HCT116 (cell line): ENCODE measurements at regions not wholly inside any gene's neighbourhood (a gene's known extent, or its start where the extent isn't known, plus 50 kb on each side); places are given as distances from the start of the nearest gene placed in this dataset.

ENCODE experiments used
- EGR1 ChIP-seq: IDR thresholded peaks from 2 replicates; pipeline ENCODE4 v1.6.1; 2012; ENCODE audit warnings: low read depth
- EZH2phosphoT487 ChIP-seq: fragments of 200-600 bp; IDR thresholded peaks from 2 replicates; pipeline ENCODE4 v1.6.1; 2018; ENCODE audit warnings: antibody characterized with exemption, borderline replicate concordance
- JUND ChIP-seq: IDR thresholded peaks from 2 replicates; pipeline ENCODE4 v1.6.1; 2012
- POLR2A ChIP-seq: IDR thresholded peaks from 2 replicates; pipeline ENCODE4 v1.7.0; 2011; ENCODE audit warnings: borderline replicate concordance; ENCODE audit not compliant: insufficient read depth, insufficient read length; ENCODE audit errors: extremely low read depth
- POLR2AphosphoS5 ChIP-seq: IDR thresholded peaks from 2 replicates; pipeline ENCODE4 v1.6.1; 2011; ENCODE audit warnings: mild to moderate bottlenecking, low read depth, low read length, moderate library complexity
- TF ChIP-seq, protein P1 (sequence below), 3 experiments: fragments of 200-600 bp in 1 of 3; sonication (generic) in 1 of 3; IDR thresholded peaks in 2 of 3; conservative IDR thresholded peaks in 1 of 3; 2 replicates each; pipeline ENCODE4 v1.5.1; 2012 to 2017; ENCODE audit warnings: low read depth in 2 of 3, low read length in 2 of 3, antibody characterized with exemption in 1 of 3, borderline replicate concordance in 1 of 3, control low read depth in 1 of 3, mild to moderate bottlenecking in 1 of 3, mixed read lengths in 1 of 3, mixed run types in 1 of 3, moderate library complexity in 1 of 3; ENCODE audit not compliant: insufficient read depth in 1 of 3
- TF ChIP-seq, protein P2 (sequence below): IDR thresholded peaks from 2 replicates; pipeline ENCODE4 v1.6.1; 2012

DNA sequence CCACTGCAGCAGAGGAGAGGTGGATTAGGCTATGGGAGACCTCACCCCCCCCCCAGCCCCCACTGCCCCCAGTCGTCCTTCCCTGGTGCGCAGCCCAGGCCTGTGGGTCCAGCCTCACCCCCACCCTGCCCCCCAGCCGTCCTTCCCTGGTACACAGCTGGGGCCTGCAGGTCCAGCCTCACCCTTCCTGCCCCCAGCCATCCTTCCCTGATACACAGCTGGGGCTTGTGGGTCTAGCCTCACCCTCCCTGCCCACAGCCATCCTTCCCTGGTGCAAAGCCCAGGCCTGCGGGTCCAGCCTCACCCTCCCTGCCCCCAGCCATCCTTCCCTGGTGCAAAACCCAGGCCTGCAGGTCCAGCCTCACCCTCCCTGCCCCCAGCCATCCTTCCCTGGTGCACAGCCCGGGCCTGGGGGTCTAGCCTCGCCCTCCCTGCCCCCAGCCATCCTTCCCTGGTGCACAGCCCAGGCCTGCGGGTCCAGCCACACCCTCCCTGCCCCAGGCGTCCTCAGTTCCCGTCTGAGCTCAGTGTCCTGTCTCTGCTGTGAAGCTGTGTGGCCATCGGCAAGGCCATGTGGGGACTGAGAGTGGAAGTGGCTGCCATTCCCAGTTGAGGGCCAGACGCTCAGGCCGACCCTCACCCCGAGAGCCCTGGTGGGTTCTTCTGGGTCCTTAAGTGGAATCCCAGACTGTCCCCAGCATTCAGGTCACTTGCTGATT lies 86.8 kb upstream of the SNTG2 start:
- TF ChIP-seq, protein P1, sequence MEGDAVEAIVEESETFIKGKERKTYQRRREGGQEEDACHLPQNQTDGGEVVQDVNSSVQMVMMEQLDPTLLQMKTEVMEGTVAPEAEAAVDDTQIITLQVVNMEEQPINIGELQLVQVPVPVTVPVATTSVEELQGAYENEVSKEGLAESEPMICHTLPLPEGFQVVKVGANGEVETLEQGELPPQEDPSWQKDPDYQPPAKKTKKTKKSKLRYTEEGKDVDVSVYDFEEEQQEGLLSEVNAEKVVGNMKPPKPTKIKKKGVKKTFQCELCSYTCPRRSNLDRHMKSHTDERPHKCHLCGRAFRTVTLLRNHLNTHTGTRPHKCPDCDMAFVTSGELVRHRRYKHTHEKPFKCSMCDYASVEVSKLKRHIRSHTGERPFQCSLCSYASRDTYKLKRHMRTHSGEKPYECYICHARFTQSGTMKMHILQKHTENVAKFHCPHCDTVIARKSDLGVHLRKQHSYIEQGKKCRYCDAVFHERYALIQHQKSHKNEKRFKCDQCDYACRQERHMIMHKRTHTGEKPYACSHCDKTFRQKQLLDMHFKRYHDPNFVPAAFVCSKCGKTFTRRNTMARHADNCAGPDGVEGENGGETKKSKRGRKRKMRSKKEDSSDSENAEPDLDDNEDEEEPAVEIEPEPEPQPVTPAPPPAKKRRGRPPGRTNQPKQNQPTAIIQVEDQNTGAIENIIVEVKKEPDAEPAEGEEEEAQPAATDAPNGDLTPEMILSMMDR (IDR thresholded peaks at IDR 0.05 in 2 of 3, conservative IDR thresholded peaks at IDR 0.05 in 1 of 3; ENCODE audit: borderline replicate concordance in 1 of 3, insufficient read depth in 1 of 3, low read depth in 2 of 3, low read length in 2 of 3), result no peak
- TF ChIP-seq EZH2phosphoT487, result no peak
- TF ChIP-seq EGR1, result no peak
- no peak for TF ChIP-seq JUND
- TF ChIP-seq POLR2A, result no peak
- no peak for TF ChIP-seq POLR2AphosphoS5
- TF ChIP-seq, protein P2, sequence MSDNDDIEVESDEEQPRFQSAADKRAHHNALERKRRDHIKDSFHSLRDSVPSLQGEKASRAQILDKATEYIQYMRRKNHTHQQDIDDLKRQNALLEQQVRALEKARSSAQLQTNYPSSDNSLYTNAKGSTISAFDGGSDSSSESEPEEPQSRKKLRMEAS, result no peak
